C4-2B (cell line): ENCODE measurements at regions not wholly inside any gene's neighbourhood (a gene's known extent, or its start where the extent isn't known, plus 50 kb on each side); places are given as distances from the start of the nearest gene placed in this dataset.

Experiments used
- H3K27ac ChIP-seq: fragments of 450-650 bp; 2 replicates; pipeline ENCODE4 v1.5.1; 2017
- ZFX ChIP-seq: fragments of 450-650 bp; IDR thresholded peaks from 2 replicates; pipeline ENCODE4 v1.6.1; 2017
- TF ChIP-seq, protein P1 (sequence below): fragments of 450-650 bp; conservative IDR thresholded peaks from 2 replicates; pipeline ENCODE4 v1.5.1; 2017; ENCODE audit warnings: mild to moderate bottlenecking

DNA sequence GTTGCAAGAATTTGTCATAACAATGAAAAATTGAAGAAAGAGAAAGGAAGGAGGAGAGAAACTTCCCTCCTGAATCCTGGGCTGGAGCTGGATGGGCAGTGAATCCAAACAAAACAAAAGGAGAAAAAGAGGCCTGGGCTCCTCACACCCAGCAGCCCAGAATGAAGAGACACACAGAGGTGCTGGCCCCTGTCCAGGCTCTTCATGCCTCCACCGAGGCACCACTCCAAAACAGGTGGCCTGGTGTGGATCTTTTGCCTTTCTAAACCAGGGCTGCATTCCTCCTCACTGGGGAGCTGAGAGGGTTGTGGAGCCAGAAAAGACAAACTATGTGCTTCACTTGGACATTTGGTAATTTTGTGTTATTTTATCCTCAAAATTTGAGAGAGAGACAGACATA lies 76.0 kb downstream of the FAM124B start:
- TF ChIP-seq, protein P1, sequence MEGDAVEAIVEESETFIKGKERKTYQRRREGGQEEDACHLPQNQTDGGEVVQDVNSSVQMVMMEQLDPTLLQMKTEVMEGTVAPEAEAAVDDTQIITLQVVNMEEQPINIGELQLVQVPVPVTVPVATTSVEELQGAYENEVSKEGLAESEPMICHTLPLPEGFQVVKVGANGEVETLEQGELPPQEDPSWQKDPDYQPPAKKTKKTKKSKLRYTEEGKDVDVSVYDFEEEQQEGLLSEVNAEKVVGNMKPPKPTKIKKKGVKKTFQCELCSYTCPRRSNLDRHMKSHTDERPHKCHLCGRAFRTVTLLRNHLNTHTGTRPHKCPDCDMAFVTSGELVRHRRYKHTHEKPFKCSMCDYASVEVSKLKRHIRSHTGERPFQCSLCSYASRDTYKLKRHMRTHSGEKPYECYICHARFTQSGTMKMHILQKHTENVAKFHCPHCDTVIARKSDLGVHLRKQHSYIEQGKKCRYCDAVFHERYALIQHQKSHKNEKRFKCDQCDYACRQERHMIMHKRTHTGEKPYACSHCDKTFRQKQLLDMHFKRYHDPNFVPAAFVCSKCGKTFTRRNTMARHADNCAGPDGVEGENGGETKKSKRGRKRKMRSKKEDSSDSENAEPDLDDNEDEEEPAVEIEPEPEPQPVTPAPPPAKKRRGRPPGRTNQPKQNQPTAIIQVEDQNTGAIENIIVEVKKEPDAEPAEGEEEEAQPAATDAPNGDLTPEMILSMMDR, result no peak
- no peak for TF ChIP-seq ZFX
- no peak overlapping the region for H3K27ac ChIP-seq

DNA sequence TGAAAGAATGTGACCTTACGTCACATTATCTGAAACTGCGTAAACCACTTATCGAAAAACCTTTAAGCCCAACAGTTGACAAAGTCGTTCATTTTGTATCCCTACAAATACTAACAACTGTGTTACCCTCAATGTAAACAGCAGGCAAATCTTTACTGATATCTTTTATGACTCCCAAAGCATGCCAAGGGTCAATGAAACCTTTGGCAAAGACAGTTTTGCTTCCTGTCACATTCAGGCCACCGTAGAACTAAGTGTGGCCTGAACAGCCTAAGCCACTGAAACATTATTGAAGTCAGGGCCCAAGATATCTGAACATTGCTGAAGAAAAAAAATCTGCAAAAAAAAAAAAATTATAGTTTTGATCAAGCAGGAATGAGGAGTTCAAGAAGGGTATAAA lies 77.3 kb downstream of the FAM124B start:
- no peak overlapping the region for H3K27ac ChIP-seq
- no peak for TF ChIP-seq ZFX
- TF ChIP-seq, protein P1, result no peak

DNA sequence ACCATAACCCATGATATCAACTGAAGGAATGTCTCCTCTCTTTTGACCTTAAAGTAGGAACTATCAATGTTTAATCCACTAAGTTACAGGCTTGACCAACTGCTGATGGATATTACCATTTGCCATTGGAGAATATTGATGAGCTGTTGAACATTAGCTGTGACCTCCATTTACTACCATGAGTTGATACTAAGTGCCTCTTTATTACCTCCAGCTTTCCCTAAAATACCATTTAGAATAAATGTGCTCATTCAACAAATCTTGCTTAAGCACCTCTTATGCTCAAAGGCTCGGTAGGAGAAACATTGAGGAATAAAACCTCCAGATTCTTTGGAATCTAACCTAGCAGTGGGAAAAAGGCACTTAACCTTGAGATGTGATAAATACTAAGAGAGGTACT lies 81.2 kb downstream of the FAM124B start:
- H3K27ac ChIP-seq, result no peak overlapping the region
- TF ChIP-seq, protein P1, result no peak
- TF ChIP-seq ZFX, result no peak

DNA sequence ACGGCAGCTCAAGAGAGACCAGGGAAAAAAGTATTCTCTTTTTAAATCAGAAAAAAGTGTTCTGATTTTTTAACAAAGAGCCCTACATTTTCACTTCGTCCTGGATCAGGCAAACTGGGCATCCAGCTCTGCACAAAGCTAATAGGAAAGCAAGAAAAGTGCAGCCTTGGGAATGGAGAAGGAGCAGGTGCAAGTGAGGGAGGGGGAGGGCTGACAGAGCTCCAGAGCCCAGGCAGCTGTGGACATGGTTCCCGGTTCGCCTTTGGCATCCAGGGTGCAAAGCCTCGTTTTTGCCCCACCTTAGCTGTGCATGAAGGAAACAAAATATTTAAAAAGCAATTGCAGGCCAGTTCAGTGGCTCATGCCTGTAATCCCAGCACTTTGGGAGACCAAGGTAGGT lies 82.2 kb downstream of the FAM124B start:
- TF ChIP-seq, protein P1, result no peak
- TF ChIP-seq ZFX, result no peak
- no peak overlapping the region for H3K27ac ChIP-seq

DNA sequence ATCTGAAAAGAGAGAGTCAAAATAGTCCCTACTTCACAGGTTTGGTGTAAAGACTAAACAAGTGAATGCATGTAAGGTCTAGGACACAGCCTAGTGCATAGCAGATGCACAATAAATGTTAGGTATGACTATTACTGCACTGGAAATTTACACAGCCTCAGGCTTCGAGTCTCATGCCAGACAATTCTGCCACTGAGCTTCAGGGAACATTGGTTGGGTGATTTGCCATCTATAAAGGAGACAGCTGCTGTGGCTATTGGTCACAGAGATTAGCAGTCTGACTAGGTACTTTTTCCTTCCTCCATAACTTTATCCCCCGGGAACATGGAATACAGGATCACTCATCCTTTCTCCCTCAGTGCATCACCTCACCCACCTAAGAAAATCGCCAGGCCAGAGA lies 89.2 kb downstream of the FAM124B start:
- TF ChIP-seq ZFX, result no peak
- TF ChIP-seq, protein P1, result no peak
- H3K27ac ChIP-seq, result no peak overlapping the region

DNA sequence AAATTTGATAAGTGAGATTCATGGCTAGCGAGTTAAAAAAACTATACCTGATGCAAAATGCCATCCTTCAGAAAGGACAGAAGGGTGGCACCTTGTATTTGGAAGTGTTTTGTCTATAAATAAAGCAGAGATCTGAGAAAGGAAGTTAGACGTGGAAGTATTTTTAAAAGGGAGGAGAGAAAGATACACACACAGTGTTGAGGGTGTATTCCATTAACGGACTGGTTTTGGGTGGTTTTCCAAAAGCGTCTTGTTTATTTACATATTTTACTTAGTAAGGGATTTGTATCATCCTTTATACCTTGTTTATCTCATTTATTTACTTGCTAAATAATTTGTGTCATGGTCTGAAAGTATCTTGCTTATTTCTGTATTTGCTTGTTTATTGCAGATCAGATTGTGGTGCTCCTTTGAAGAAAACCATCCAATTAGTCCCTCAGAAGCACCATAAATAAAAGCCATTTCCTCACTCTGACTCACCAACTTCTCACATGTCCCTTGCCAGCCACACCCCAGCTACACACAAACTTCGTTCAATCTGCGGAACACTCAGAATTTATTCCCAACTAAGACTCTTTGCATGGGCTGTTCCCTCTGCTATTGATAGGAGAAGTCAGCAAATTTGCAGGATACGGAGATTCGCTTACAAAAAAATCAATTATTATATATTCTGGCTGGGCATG lies 90.8 kb downstream of the FAM124B start:
- H3K27ac ChIP-seq, result no peak overlapping the region
- no peak for TF ChIP-seq ZFX
- TF ChIP-seq, protein P1, result no peak

DNA sequence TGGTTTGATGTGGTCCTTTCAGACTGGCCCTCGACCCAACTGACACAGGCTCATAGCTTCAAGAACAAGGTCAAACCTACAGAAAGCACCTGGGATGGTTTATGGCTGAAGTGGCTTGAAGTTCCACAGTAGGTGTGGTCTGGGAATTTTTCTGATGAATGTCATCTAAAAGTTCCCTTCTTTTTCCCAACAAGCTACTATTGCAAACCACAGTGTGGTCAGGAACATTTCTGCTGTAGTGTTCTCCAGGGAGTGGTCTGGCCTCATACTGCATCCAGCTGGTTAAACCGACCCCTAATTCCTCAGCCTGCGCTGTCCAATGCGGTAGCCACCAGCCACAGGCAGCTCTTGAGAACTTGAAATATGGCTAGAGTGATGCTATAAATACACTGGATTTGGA lies 92.7 kb downstream of the FAM124B start:
- no peak overlapping the region for H3K27ac ChIP-seq
- TF ChIP-seq, protein P1, result no peak
- no peak for TF ChIP-seq ZFX
